Cardiac muscle cell (in vitro differentiated cells and primary cell): ENCODE measurements at regions not wholly inside any gene's neighbourhood (a gene's known extent, or its start where the extent isn't known, plus 50 kb on each side); places are given as distances from the start of the nearest gene placed in this dataset.
"Not testable (repeated sequence)": the region's sequence is repeated elsewhere in the genome, so short reads cannot be mapped to it uniquely, and the experiment has no call there.

ENCODE experiments used
- DNase-seq, 2 donors: peaks; one replicate each; pipeline versions ENCODE4 v3.0.0 to v3.0.0-alpha.2; 2010 to 2017; ENCODE audit warnings: low read depth in 1 of 2, low spot score in 1 of 2
- H3K27ac ChIP-seq: fragments of 200-600 bp; sonication (generic); 2 replicates; pipeline ENCODE4 v1.5.1; 2016
- H3K27me3 ChIP-seq: fragments of 200-600 bp; sonication (generic); 2 replicates; pipeline ENCODE4 v1.6.0; 2016; ENCODE audit warnings: control low read depth
- H3K36me3 ChIP-seq: fragments of 200-600 bp; sonication (generic); 2 replicates; pipeline ENCODE4 v1.5.1; 2016; ENCODE audit warnings: control low read depth
- H3K4me1 ChIP-seq: fragments of 200-600 bp; sonication (generic); 2 replicates; pipeline ENCODE4 v1.8.1; 2017; ENCODE audit warnings: low read depth, mild to moderate bottlenecking, mixed run types
- H3K4me3 ChIP-seq: fragments of 200-600 bp; sonication (generic); 2 replicates; pipeline ENCODE4 v1.5.1; 2016; ENCODE audit warnings: mild to moderate bottlenecking
- H3K9me3 ChIP-seq: fragments of 200-600 bp; sonication (generic); 2 replicates; pipeline ENCODE4 v1.5.1; 2017; ENCODE audit warnings: low read depth, mild to moderate bottlenecking, control low read depth
- TF ChIP-seq, protein P1 (sequence below): IDR thresholded peaks from 2 replicates; pipeline ENCODE4 v1.5.1; 2012; ENCODE audit warnings: low read depth, mild to moderate bottlenecking, low read length

- Histone ChIP-seq H3K4me1 (no peaks in the 10 kb centered on the region), H3K36me3 (no peaks in the 10 kb centered on the region), H3K9me3 (no peaks in the 10 kb centered on the region), H3K27me3 (no peaks in the 10 kb centered on the region), H3K27ac (no peak overlapping the region), H3K4me3 (no peak overlapping the region)
- TF ChIP-seq, protein P1, sequence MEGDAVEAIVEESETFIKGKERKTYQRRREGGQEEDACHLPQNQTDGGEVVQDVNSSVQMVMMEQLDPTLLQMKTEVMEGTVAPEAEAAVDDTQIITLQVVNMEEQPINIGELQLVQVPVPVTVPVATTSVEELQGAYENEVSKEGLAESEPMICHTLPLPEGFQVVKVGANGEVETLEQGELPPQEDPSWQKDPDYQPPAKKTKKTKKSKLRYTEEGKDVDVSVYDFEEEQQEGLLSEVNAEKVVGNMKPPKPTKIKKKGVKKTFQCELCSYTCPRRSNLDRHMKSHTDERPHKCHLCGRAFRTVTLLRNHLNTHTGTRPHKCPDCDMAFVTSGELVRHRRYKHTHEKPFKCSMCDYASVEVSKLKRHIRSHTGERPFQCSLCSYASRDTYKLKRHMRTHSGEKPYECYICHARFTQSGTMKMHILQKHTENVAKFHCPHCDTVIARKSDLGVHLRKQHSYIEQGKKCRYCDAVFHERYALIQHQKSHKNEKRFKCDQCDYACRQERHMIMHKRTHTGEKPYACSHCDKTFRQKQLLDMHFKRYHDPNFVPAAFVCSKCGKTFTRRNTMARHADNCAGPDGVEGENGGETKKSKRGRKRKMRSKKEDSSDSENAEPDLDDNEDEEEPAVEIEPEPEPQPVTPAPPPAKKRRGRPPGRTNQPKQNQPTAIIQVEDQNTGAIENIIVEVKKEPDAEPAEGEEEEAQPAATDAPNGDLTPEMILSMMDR: no peak
- DNase-seq: no peak
Measured at GRCh38 chr16:88128556-88128955, 177.3 kb downstream of the BANP start.

- H3K27me3 ChIP-seq, H3K4me1 ChIP-seq, DNase-seq, H3K4me3 ChIP-seq, H3K36me3 ChIP-seq, H3K27ac ChIP-seq, H3K9me3 ChIP-seq: not testable (repeated sequence)
Measured at GRCh38 chr16:88129133-88129532, 177.9 kb downstream of the BANP start.

- no peak for DNase-seq
- H3K36me3 ChIP-seq: no peaks in the 10 kb centered on the region
- H3K4me3 ChIP-seq: no peak overlapping the region
- H3K27me3 ChIP-seq: no peaks in the 10 kb centered on the region
- TF ChIP-seq, protein P1: no peak
- H3K4me1 ChIP-seq: no peaks in the 10 kb centered on the region
- H3K9me3 ChIP-seq: no peaks in the 10 kb centered on the region
- no peak overlapping the region for H3K27ac ChIP-seq
Measured at GRCh38 chr16:88130016-88130415, 178.8 kb downstream of the BANP start.

- H3K36me3 ChIP-seq: no peaks in the 10 kb centered on the region
- H3K27me3 ChIP-seq: no peaks in the 10 kb centered on the region
- H3K4me3 ChIP-seq: no peak overlapping the region
- no peaks in the 10 kb centered on the region for H3K9me3 ChIP-seq
- TF ChIP-seq, protein P1: no peak
- no peak for DNase-seq
- H3K27ac ChIP-seq: no peak overlapping the region
- H3K4me1 ChIP-seq: no peaks in the 10 kb centered on the region
Measured at GRCh38 chr16:88130681-88131080, 179.4 kb downstream of the BANP start.

GRCh38 chr16:88131256-88131655, 180.0 kb downstream of the BANP start:
- Histone ChIP-seq H3K27me3 (no peaks in the 10 kb centered on the region), H3K4me1 (no peaks in the 10 kb centered on the region), H3K27ac (no peak overlapping the region), H3K36me3 (no peaks in the 10 kb centered on the region), H3K4me3 (no peak overlapping the region), H3K9me3 (no peaks in the 10 kb centered on the region)
- TF ChIP-seq, protein P1: no peak
- DNase-seq: no peak

- no peak overlapping the region for H3K27ac ChIP-seq
- DNase-seq: no peak
- no peaks in the 10 kb centered on the region for H3K36me3 ChIP-seq
- TF ChIP-seq, protein P1: no peak
- no peaks in the 10 kb centered on the region for H3K27me3 ChIP-seq
- H3K9me3 ChIP-seq: no peaks in the 10 kb centered on the region
- H3K4me1 ChIP-seq: no peaks in the 10 kb centered on the region
- H3K4me3 ChIP-seq: no peak overlapping the region
Measured at GRCh38 chr16:88131966-88132365, 180.7 kb downstream of the BANP start.
